ENCODE measurements at regions not wholly inside any gene's neighbourhood (a gene's known extent, or its start where the extent isn't known, plus 50 kb on each side); places are given as distances from the start of the nearest gene placed in this dataset.

DNA sequence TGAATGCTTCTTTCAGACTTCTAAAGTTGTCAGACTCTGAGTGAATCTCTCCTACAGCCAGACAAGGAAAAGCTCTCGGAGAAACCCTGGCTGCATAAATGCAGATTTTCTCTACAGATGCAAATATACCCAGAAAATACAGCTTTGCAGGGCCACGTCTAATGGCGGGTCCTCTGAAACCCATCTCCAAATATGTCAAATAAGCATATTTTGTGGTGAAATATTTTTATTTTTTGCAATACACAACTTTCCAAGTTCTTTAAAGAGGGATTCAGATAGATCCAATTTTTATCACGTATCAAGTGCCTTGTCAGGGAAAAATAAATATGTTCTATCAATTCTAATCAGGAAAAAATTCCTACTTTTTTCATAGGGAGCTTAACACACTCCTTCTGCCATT, 229.4 kb downstream of the SI start:
- H3K27me3 ChIP-seq: no peaks in the 10 kb centered on the region
- no peak for DNase-seq
- H3K9me3 ChIP-seq: no peaks in the 10 kb centered on the region
- TF ChIP-seq, protein P1, sequence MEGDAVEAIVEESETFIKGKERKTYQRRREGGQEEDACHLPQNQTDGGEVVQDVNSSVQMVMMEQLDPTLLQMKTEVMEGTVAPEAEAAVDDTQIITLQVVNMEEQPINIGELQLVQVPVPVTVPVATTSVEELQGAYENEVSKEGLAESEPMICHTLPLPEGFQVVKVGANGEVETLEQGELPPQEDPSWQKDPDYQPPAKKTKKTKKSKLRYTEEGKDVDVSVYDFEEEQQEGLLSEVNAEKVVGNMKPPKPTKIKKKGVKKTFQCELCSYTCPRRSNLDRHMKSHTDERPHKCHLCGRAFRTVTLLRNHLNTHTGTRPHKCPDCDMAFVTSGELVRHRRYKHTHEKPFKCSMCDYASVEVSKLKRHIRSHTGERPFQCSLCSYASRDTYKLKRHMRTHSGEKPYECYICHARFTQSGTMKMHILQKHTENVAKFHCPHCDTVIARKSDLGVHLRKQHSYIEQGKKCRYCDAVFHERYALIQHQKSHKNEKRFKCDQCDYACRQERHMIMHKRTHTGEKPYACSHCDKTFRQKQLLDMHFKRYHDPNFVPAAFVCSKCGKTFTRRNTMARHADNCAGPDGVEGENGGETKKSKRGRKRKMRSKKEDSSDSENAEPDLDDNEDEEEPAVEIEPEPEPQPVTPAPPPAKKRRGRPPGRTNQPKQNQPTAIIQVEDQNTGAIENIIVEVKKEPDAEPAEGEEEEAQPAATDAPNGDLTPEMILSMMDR (IDR thresholded peaks at IDR 0.05; ENCODE audit: low read depth, low read length): no peak
- H3K4me1 ChIP-seq: no peaks in the 10 kb centered on the region
- no peaks in the 10 kb centered on the region for H3K36me3 ChIP-seq
- H3K4me3 ChIP-seq (ENCODE audit: low read depth, low read length): no peak overlapping the region

DNA sequence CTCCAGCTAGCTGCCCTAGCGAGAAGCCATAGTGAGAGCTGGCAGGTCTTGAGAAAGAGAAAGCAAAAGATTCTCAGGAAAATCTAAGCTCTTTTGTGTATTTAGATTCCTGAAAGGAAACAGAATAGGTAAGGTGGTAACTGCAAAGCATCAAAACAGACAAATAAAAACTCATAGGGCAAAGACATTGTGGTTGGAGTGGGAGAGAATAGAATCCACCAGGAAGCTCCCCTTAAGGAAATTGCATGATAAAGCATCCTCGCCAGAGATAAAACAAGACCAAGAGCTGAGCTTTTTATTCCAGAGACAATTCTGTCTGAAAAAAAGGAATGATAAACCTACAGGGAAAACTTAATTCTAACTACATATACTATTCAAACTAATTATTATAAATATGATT, 232.6 kb downstream of the SI start:
- Histone ChIP-seq H3K4me3 (ENCODE audit: low read depth, low read length) (no peak overlapping the region), H3K36me3 (no peaks in the 10 kb centered on the region), H3K9me3 (no peaks in the 10 kb centered on the region), H3K27me3 (no peaks in the 10 kb centered on the region), H3K4me1 (no peaks in the 10 kb centered on the region)
- no peak for DNase-seq
- TF ChIP-seq, protein P1 (IDR thresholded peaks at IDR 0.05; ENCODE audit: low read depth, low read length): no peak

DNA sequence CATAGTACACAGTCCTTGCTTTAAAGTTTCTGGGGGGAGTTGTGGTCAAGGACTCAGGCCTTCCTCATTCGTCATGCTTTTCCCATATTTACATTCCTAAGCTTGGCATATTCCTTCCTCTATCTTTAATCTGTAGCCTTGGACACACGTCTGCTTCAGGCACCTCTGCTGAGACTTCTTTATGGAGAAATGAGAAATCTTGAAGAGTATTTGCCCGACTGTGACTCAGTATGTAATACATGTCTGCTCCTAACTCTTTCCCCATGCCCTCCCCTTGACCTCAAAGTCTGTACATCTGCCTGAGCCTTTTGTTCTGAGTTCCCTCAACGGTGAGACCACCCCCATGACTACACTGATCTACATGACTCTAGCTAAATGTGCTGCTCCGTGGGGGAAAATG, 246.1 kb downstream of the SI start:
- Histone ChIP-seq H3K4me1 (no peaks in the 10 kb centered on the region), H3K27me3 (no peaks in the 10 kb centered on the region), H3K4me3 (ENCODE audit: low read depth, low read length) (no peak overlapping the region), H3K36me3 (no peaks in the 10 kb centered on the region), H3K9me3 (no peaks in the 10 kb centered on the region)
- DNase-seq: no peak
- TF ChIP-seq, protein P1 (IDR thresholded peaks at IDR 0.05; ENCODE audit: low read depth, low read length): no peak

DNA sequence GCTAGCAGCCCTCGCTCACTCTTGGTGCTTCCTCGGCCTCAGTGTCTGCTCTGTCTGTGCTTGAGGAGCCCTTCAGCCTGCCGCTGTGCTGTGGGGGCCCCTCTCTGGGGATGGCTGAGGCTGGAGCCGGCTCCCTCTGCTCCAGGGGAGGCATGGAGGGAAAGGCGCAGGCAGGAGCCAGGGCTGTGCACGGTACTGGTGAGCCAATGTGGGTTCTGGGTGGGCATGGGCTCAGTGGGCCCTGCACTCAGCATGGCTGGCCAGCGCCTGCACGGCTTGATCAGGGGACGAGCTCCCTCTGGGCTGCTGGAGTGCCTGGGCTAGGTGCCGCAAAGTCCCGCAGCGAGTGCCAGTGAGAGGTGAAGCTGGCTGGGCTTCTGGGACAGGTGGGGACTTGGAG, 260.0 kb downstream of the SI start:
- Histone ChIP-seq H3K36me3 (no peaks in the 10 kb centered on the region), H3K27me3 (no peaks in the 10 kb centered on the region), H3K9me3 (no peaks in the 10 kb centered on the region), H3K4me3 (ENCODE audit: low read depth, low read length) (no peak overlapping the region), H3K4me1 (no peaks in the 10 kb centered on the region)
- TF ChIP-seq, protein P1 (IDR thresholded peaks at IDR 0.05; ENCODE audit: low read depth, low read length): no peak
- DNase-seq: no peak

DNA sequence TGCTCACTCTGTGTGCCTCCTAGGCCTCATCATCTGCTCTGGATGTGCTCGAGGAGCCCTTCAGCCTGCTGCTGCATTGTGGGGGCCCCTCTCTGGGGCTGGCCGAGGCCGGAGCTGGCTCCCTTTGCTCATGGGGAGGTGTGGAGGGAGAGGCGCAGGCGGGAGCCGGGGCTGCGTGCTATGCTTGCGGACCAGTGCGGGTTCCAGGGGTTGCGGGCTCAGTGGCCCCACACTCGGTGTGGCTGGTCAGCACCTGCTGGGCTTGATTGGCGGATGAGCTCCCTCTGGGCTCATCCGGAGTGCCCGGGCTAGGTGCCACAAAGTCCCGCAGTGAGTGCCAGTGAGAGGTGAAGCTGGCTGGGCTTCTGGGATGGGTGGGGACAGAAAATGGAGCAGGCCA, 264.2 kb downstream of the SI start:
- no peaks in the 10 kb centered on the region for H3K9me3 ChIP-seq
- no peaks in the 10 kb centered on the region for H3K36me3 ChIP-seq
- no peaks in the 10 kb centered on the region for H3K4me1 ChIP-seq
- TF ChIP-seq, protein P1 (IDR thresholded peaks at IDR 0.05; ENCODE audit: low read depth, low read length): no peak
- H3K27me3 ChIP-seq: no peaks in the 10 kb centered on the region
- DNase-seq: no peak
- no peak overlapping the region for H3K4me3 ChIP-seq (ENCODE audit: low read depth, low read length)

DNA sequence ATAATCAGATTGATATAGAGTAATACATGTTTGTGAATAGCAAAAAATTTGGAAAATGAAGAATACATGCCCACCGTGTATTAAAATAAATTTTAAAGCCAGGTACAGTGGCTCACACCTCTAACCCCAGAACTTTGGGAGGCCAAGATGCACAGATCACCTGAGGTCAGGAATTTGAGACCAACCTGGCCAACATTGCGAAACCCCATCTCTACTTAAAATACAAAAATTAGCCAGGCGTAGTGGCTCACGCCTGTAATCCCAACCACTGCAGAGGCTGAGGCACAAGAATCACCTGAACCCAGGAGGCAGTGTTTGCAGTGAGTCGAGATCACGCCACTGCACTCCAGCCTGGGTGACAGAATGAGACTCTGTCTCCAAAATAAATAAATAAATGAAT, 266.3 kb downstream of the SI start:
- H3K4me1 ChIP-seq: no peaks in the 10 kb centered on the region
- no peak overlapping the region for H3K4me3 ChIP-seq (ENCODE audit: low read depth, low read length)

More for the DNA sequence above, 266.3 kb downstream of the SI start:
- Histone ChIP-seq H3K9me3 (no peaks in the 10 kb centered on the region), H3K36me3 (no peaks in the 10 kb centered on the region), H3K27me3 (no peaks in the 10 kb centered on the region)
- no peak for DNase-seq
- TF ChIP-seq, protein P1 (IDR thresholded peaks at IDR 0.05; ENCODE audit: low read depth, low read length): no peak

Measured in BE2C (cell line).